Naive thymus-derived CD8-positive, alpha-beta T cell (primary cell): ENCODE measurements at regions not wholly inside any gene's neighbourhood (a gene's known extent, or its start where the extent isn't known, plus 50 kb on each side); places are given as distances from the start of the nearest gene placed in this dataset.

Experiments
- ATAC-seq, 2 donors: fragments of 150-1000 bp; cut with Tn5 transposase in 1 of 2; sonication (Bioruptor Pico), chemical (Tn5 transposase) in 1 of 2; 1 replicate in 1 of 2; 2 replicates in 1 of 2; pipeline ENCODE4 v1.10.0; 2021; ENCODE audit warnings: mild to moderate bottlenecking in 2 of 2, moderate library complexity in 2 of 2
- POLR2A ChIA-PET: fragments of 350-600 bp; sonication (Branson Sonifier 250); formaldehyde crosslinking; loops from one replicate; lab custom pipeline; 2021; ENCODE audit warnings: antibody characterized with exemption; lab: Charles Lee
- DNase-seq, 10 donors: peaks; one replicate each; pipeline versions ENCODE4 v3.0.0 to v3.0.0-alpha.2; 2020 to 2022
- H3K27ac Mint-ChIP-seq, 10 donors: one replicate each; pipeline ENCODE4 v1.8.0; 2020 to 2022; ENCODE audit warnings: mild to moderate bottlenecking in 10 of 10, mixed read lengths in 10 of 10, moderate library complexity in 4 of 10, inconsistent platforms in 1 of 10
- H3K27me3 Mint-ChIP-seq, 5 donors: one replicate each; pipeline ENCODE4 v1.8.0; 2021 to 2022; ENCODE audit warnings: mixed read lengths in 5 of 5
- H3K36me3 Mint-ChIP-seq, 3 donors: one replicate each; pipeline ENCODE4 v1.8.0; 2020 to 2022; ENCODE audit warnings: mixed read lengths in 3 of 3, mild to moderate bottlenecking in 2 of 3, inconsistent platforms in 1 of 3
- H3K4me1 Mint-ChIP-seq, 4 donors: one replicate each; pipeline ENCODE4 v1.8.0; 2021 to 2022; ENCODE audit warnings: mixed read lengths in 4 of 4
- H3K4me3 Mint-ChIP-seq, 10 donors: one replicate each; pipeline ENCODE4 v1.8.0; 2020 to 2022; ENCODE audit warnings: mild to moderate bottlenecking in 10 of 10, mixed read lengths in 10 of 10, moderate library complexity in 6 of 10, inconsistent platforms in 1 of 10
- H3K9me3 Mint-ChIP-seq, 9 donors: one replicate each; pipeline ENCODE4 v1.8.0; 2020 to 2022; ENCODE audit warnings: mixed read lengths in 9 of 9, mild to moderate bottlenecking in 3 of 9, inconsistent platforms in 1 of 9, moderate library complexity in 1 of 9

DNA sequence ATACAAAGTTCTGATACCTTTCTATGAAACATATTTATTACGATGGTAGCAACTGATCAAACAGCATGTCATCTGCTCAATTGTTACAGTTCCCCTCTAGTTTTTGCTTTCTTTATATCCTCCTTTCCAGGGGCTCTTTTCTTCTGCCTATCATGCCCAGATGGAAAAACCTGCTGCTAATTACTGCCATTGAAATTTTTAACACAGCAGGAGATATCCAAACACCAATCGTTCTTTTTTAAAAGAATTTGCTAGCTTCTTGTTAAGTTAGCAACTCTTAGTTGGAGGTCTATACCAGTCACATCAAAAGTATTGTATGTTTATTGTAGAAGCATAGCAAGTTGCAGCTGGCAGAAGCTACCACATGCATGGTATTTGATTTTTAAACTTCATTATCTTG lies 768.5 kb downstream of the NXPH1 start:
- H3K4me1 Mint-ChIP-seq, result no peaks in the 10 kb centered on the region
- H3K27ac Mint-ChIP-seq, result no peak overlapping the region
- H3K9me3 Mint-ChIP-seq, result peaks cover 0 to 16% (median 3%) of the 10 kb centered on the region in 9 donors
- ATAC-seq (no peak), DNase-seq (no peak)
- POLR2A ChIA-PET, result no interaction called here
- no peaks in the 10 kb centered on the region for H3K36me3 Mint-ChIP-seq
- no peak overlapping the region for H3K4me3 Mint-ChIP-seq
- H3K27me3 Mint-ChIP-seq, result no peaks in the 10 kb centered on the region

DNA sequence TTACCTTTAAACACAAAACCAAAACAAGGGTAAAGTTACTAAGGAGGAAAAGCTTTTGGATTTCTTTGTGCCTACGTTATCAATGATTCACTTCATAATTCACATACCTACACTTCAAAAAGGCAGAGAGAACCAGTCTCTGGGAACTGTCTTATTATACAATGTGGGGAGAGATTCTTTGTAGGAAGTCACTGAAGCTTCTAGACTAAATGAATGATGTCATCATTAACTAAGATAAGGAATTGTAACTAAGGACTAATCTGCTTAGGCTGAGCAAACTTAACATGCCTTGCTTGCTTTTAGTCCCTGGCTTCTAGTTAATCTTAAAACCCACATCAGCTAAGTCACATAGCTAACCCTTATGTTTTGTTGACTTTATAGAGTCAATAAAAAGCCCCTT lies 771.2 kb downstream of the NXPH1 start:
- Mint-ChIP-seq H3K9me3 (peaks cover 0 to 19% (median 3%) of the 10 kb centered on the region in 9 donors), H3K27ac (no peak overlapping the region), H3K4me3 (no peak overlapping the region), H3K27me3 (no peaks in the 10 kb centered on the region), H3K4me1 (no peaks in the 10 kb centered on the region), H3K36me3 (no peaks in the 10 kb centered on the region)
- POLR2A ChIA-PET, result no interaction called here
- ATAC-seq (no peak), DNase-seq (no peak)

DNA sequence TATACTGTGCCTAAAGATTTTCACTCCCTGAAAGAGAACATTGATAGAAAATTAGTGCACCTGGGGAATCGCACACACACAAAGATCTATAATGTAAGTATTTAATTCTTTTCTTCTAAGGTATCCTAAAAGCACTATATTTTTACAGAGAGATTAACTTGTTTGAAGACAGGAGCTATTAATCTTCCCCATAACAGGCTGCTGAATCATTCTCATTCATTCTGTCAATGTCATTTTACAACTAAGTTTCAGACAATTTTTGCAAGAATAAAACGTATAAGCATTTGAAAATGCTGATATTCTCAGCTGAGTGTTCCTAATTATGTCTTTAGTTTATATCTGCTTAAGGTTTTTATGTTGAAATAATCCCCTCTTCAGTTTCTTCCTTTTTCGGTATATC lies 776.7 kb downstream of the NXPH1 start:
- POLR2A ChIA-PET, result no interaction called here
- no peak overlapping the region for H3K27ac Mint-ChIP-seq

DNA sequence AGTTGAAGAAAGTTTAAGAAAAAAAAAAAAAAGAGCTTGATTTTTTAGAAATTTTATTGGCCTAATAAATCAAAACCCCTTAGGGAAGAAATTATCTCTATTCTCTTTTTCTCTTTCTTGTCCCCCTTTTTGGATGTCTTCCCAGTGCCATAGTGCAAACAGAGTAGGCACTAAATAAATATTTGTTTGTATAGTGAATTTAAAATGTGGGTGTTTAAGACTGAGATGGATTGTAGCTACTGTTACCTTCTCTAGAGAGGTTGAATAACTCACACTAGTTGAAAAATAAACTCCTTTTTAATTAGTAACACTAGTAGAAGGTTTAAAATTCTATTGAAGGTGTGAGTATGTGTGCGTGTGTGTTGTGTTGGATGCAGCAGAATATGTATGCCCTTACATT lies 783.8 kb downstream of the NXPH1 start:
- Mint-ChIP-seq H3K36me3 (no peaks in the 10 kb centered on the region), H3K4me1 (no peaks in the 10 kb centered on the region), H3K9me3 (peaks cover 0 to 21% (median 2%) of the 10 kb centered on the region in 9 donors), H3K27ac (no peak overlapping the region), H3K27me3 (no peaks in the 10 kb centered on the region), H3K4me3 (no peak overlapping the region)
- POLR2A ChIA-PET, result no interaction called here
- ATAC-seq (no peak), DNase-seq (no peak)

More for the DNA sequence above, 776.7 kb downstream of the NXPH1 start:
- Mint-ChIP-seq H3K27me3 (no peaks in the 10 kb centered on the region), H3K4me1 (no peaks in the 10 kb centered on the region), H3K4me3 (no peak overlapping the region), H3K36me3 (no peaks in the 10 kb centered on the region), H3K9me3 (peaks cover 0 to 20% (median 0%) of the 10 kb centered on the region in 9 donors)
- ATAC-seq, result no peak
- DNase-seq, result no peak

DNA sequence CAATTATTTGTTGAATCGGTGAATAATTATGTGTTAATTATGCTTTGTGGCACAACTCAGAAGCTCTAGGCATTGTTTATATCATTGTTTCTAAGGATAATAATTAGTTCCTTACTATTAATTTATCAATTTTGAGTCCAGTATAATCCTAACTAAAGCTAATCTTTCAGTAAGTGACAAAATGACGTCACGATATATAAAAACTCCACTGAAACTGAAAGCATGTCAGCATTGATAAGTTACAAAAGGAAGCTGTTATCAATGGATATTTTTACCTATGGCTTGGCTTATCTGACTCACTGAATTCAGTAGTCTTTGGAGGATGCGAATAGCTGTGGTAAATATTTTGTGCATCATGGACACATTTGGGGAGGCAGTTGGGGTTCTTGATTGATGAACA lies 793.1 kb downstream of the NXPH1 start:
- no peaks in the 10 kb centered on the region for H3K27me3 Mint-ChIP-seq
- no peaks in the 10 kb centered on the region for H3K36me3 Mint-ChIP-seq
- H3K4me3 Mint-ChIP-seq, result no peak overlapping the region
- no peak for ATAC-seq
- peaks cover 0 to 20% (median 5%) of the 10 kb centered on the region in 9 donors for H3K9me3 Mint-ChIP-seq
- POLR2A ChIA-PET, result no interaction called here
- DNase-seq, result no peak
- no peaks in the 10 kb centered on the region for H3K4me1 Mint-ChIP-seq
- no peak overlapping the region for H3K27ac Mint-ChIP-seq

DNA sequence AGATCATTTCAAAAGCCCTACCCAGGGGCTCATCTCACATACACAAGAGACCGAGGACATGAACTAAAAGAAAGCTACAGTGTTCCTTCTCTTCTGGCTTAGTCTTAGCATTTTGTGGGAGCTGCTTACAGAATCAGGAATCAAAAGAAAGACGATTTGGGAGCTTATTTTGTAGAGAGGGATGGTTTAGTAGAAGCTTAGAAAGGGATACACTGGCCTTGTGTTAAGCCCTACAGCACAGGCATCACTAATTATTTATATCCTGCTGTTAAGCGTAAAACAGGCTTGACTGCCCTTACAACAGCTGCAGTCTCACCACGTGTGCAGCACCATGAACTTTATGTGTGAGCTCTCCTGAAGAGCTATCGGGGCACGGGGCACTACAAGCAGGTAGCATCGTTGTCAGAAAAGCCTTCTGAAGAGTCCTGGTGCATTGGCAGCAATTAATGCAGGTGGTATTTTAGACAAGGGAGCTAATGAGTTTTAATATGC lies 798.3 kb downstream of the NXPH1 start:
- no peak overlapping the region for H3K27ac Mint-ChIP-seq
- no peaks in the 10 kb centered on the region for H3K27me3 Mint-ChIP-seq
- H3K4me1 Mint-ChIP-seq, result no peaks in the 10 kb centered on the region
- no peak overlapping the region for H3K4me3 Mint-ChIP-seq
- DNase-seq (no peak), ATAC-seq (no peak)
- peaks cover 0 to 38% (median 8%) of the 10 kb centered on the region in 9 donors for H3K9me3 Mint-ChIP-seq
- H3K36me3 Mint-ChIP-seq, result no peaks in the 10 kb centered on the region
- POLR2A ChIA-PET, result no interaction called here

DNA sequence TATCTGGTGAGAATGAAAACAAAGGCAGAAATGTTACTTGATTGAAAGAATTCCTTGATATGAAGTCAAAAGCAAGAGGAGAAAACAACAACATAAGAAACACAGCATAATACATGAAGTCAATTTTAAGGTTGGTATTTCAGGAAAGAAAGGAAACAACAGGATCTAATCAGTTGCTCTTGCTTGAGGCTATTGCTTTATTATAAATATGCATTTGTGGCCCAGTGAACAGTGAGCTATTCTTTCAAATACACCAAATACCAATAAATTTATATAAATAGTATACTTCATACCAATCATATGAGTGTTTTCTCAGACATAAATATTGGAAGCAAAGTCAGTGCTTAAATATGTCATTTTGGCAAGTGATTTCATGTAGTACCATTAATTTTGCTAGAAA lies 806.6 kb downstream of the NXPH1 start:
- H3K9me3 Mint-ChIP-seq, result peaks cover 3 to 29% (median 11%) of the 10 kb centered on the region in 9 donors
- H3K4me3 Mint-ChIP-seq, result no peak overlapping the region
- no peak overlapping the region for H3K27ac Mint-ChIP-seq
- ATAC-seq (no peak), DNase-seq (no peak)
- no peaks in the 10 kb centered on the region for H3K27me3 Mint-ChIP-seq
- no peaks in the 10 kb centered on the region for H3K36me3 Mint-ChIP-seq
- no peaks in the 10 kb centered on the region for H3K4me1 Mint-ChIP-seq
- POLR2A ChIA-PET, result no interaction called here

DNA sequence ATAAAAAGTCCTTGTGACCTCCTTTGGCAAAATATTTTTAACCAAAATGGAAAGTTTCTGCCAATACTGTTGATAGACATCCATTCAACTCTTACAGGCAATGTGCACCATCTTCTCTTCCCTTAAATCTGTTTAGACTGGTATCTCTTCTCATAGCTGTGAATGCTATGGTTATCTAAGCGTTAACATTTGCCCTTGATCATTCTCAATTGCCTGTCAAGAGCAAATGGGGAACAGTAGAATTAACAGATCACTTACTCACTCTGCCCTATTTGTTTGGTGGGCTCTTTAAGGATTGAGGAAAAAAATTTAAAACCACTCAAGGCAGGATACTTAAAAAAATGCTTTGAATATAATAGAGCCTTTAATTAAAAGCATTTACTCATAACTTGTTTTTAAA lies 808.4 kb downstream of the NXPH1 start:
- POLR2A ChIA-PET, result no interaction called here
- no peaks in the 10 kb centered on the region for H3K27me3 Mint-ChIP-seq
- H3K9me3 Mint-ChIP-seq, result peaks cover 3 to 27% (median 12%) of the 10 kb centered on the region in 9 donors
- no peak overlapping the region for H3K4me3 Mint-ChIP-seq
- ATAC-seq, result no peak
- no peak for DNase-seq
- no peaks in the 10 kb centered on the region for H3K36me3 Mint-ChIP-seq
- no peaks in the 10 kb centered on the region for H3K4me1 Mint-ChIP-seq
- H3K27ac Mint-ChIP-seq, result no peak overlapping the region

DNA sequence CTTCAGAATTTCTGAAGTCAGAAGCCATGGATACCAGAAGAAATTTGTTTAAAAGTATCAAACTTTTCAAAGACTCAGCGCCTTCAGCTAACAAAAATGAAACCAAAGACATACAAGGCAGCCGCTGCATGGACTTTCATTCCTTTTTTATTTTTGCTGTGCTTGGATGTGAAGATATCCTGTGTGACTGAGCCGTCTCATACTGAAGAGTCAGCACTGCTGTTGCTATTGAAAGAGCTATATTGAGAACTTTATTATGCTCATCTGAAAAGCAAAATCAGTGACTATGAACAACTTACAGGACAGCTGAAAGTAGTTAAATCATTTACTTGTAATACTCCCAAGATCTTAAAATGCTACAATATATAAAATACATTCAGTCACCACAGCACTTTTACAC lies 809.2 kb downstream of the NXPH1 start:
- POLR2A ChIA-PET, result no interaction called here
- DNase-seq, result no peak
- H3K9me3 Mint-ChIP-seq, result peaks cover 3 to 25% (median 12%) of the 10 kb centered on the region in 9 donors
- no peak overlapping the region for H3K4me3 Mint-ChIP-seq
- no peaks in the 10 kb centered on the region for H3K4me1 Mint-ChIP-seq
- no peak for ATAC-seq
- H3K27me3 Mint-ChIP-seq, result no peaks in the 10 kb centered on the region
- no peak overlapping the region for H3K27ac Mint-ChIP-seq
- H3K36me3 Mint-ChIP-seq, result no peaks in the 10 kb centered on the region

DNA sequence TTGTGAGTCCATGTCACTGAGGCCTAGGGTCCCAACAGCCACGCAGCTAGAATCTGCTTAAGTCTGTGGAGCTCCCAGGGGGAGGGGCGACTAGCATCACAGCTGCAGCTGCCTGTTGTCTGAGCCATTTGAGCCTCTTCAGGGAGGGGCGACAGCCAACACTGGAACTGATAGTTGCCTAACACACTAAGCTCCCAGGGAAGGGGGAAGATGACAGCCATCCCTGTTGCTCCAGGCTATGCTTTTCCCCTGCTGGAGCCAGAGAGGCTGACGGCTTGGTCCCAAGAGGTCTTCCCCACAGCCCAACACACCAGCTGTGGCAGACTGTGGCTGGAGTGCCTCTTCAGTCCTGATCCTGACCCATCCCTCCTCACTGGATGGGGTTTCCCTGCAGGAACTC lies 817.5 kb downstream of the NXPH1 start:
- POLR2A ChIA-PET, result no interaction called here
- ATAC-seq, result no peak
- H3K9me3 Mint-ChIP-seq, result peaks cover 4 to 35% (median 24%) of the 10 kb centered on the region in 9 donors
- no peaks in the 10 kb centered on the region for H3K36me3 Mint-ChIP-seq
- H3K4me1 Mint-ChIP-seq, result no peaks in the 10 kb centered on the region
- H3K27ac Mint-ChIP-seq, result no peak overlapping the region
- no peaks in the 10 kb centered on the region for H3K27me3 Mint-ChIP-seq
- H3K4me3 Mint-ChIP-seq, result no peak overlapping the region
- DNase-seq, result no peak

DNA sequence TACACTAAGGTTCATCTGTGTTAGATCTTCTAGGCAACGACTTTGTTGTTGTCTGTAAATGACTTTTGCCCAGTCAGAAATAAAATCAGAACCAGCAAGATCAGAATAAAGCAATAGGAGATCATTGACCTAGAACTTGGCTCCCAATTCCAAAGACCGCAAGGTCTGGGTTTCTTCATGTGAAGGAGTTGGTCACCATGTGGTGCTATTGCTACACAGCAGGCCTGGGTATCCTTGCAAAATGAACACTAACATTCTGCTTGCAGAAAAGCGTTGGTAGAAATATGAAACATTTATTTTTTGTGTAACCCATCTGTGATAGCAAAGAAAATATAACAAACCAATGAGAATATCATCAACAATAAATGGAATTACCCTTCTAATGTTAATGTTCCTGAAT lies 831.0 kb downstream of the NXPH1 start:
- H3K4me3 Mint-ChIP-seq, result no peak overlapping the region
- ATAC-seq, result no peak
- DNase-seq, result no peak
- H3K36me3 Mint-ChIP-seq, result peaks cover 0 to 9% (median 0%) of the 10 kb centered on the region in 3 donors
- no peaks in the 10 kb centered on the region for H3K27me3 Mint-ChIP-seq
- H3K27ac Mint-ChIP-seq, result no peak overlapping the region
- no peaks in the 10 kb centered on the region for H3K4me1 Mint-ChIP-seq
- H3K9me3 Mint-ChIP-seq, result peaks cover 11 to 29% (median 15%) of the 10 kb centered on the region in 9 donors
- POLR2A ChIA-PET, result no interaction called here

DNA sequence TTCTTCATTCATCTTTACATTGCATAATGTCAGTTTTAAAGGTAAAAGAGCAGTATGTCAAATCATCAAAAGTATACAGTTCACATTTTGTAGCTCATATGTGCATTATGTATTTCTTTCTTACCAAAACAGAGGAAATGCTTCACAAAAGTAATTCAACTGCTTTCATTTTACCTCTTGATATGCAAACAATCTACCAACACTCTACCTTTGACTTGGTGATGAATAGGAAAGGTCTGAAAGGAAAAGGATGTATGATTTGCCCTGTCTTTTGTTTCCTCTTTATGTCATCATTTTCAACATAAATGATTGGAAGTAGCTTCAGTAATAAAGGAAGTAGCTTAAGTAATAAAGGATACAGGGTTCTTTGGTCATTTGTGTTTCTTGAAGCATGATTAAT lies 846.7 kb downstream of the NXPH1 start:
- no peak overlapping the region for H3K4me3 Mint-ChIP-seq
- POLR2A ChIA-PET, result no interaction called here
- H3K27ac Mint-ChIP-seq, result no peak overlapping the region
- no peaks in the 10 kb centered on the region for H3K4me1 Mint-ChIP-seq
- DNase-seq (no peak), ATAC-seq (no peak)
- peaks cover 0 to 12% (median 7%) of the 10 kb centered on the region in 9 donors for H3K9me3 Mint-ChIP-seq
- H3K36me3 Mint-ChIP-seq, result no peaks in the 10 kb centered on the region
- no peaks in the 10 kb centered on the region for H3K27me3 Mint-ChIP-seq

DNA sequence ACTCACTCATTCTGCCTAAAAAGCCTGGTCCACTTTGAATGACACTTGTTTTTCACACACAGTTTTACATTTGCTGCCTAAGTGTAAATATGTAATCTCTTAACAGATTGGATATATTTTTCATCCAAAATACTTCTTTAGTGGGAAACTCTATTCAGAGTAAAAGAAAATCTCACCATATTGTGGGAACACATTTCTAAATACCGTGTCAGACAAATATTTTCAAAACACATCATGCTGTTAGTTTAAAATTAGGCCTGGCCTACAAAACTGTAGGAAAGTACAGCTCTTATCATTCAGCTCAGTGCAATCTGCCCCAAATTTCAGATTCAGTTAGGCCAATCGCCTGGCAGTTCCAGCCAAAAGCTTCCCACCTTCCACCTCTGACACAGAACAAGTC lies 849.8 kb downstream of the NXPH1 start:
- Mint-ChIP-seq H3K36me3 (no peaks in the 10 kb centered on the region), H3K4me1 (no peaks in the 10 kb centered on the region), H3K27ac (no peak overlapping the region), H3K4me3 (no peak overlapping the region), H3K9me3 (peaks cover 0 to 13% (median 10%) of the 10 kb centered on the region in 9 donors), H3K27me3 (no peaks in the 10 kb centered on the region)
- POLR2A ChIA-PET, result no interaction called here
- ATAC-seq (no peak), DNase-seq (no peak)

DNA sequence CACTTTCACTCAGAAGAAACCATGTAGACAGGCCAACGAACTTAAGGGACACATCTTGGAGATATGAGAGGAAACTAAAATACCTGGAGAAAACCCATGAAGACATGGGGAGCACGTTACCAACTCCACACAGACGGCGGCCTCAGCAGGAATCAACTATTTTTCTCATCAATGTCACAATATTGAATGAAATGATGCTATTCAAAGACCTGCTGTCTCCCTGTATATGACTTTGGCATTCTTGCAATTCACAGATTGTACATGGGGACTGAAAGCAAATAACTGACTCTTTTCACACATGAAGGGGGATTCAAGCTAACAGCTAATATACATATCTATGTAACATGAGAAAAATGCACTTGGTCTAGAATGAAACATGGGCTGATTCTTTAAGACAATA lies 869.0 kb downstream of the NXPH1 start:
- Mint-ChIP-seq H3K4me1 (no peaks in the 10 kb centered on the region), H3K36me3 (no peaks in the 10 kb centered on the region), H3K9me3 (peaks cover 0 to 13% (median 1%) of the 10 kb centered on the region in 9 donors), H3K4me3 (no peak overlapping the region), H3K27me3 (no peaks in the 10 kb centered on the region), H3K27ac (no peak overlapping the region)
- ATAC-seq (no peak), DNase-seq (no peak)
- POLR2A ChIA-PET, result no interaction called here
